Spinal cord (tissue), 10 donors: ENCODE measurements at regions not wholly inside any gene's neighbourhood (a gene's known extent, or its start where the extent isn't known, plus 50 kb on each side); places are given as distances from the start of the nearest gene placed in this dataset. TPM values are rescaled to one million over a fixed set of nuclear protein-coding genes. Genes with fewer than 3 reads are reported as not detected.

Experiments
- DNase-seq, 6 donors: peaks; one replicate each; pipeline versions ENCODE4 v3.0.0 to v3.0.0-alpha.2; 2013 to 2015; ENCODE audit warnings: low spot score in 6 of 6, low read depth in 4 of 6
- H3K27ac ChIP-seq: one replicate; pipeline ENCODE4 v1.5.1; 2013; ENCODE audit warnings: low read depth, low read length, control low read depth
- H3K27me3 ChIP-seq: one replicate; pipeline ENCODE4 v1.6.1; 2013; ENCODE audit warnings: low read length; ENCODE audit not compliant: control insufficient read depth, insufficient read depth
- H3K36me3 ChIP-seq: one replicate; pipeline ENCODE4 v1.6.1; 2013; ENCODE audit warnings: low read length; ENCODE audit not compliant: control insufficient read depth, insufficient read depth
- H3K4me1 ChIP-seq: one replicate; pipeline ENCODE4 v1.6.1; 2013; ENCODE audit warnings: low read length; ENCODE audit not compliant: control insufficient read depth, insufficient read depth
- H3K4me3 ChIP-seq: one replicate; pipeline ENCODE4 v1.5.1; 2013; ENCODE audit warnings: low read depth, low read length, control low read depth
- H3K9me3 ChIP-seq: one replicate; pipeline ENCODE4 v1.6.1; 2013; ENCODE audit warnings: low read length; ENCODE audit not compliant: control insufficient read depth, insufficient read depth
- WGBS: methylation state at CpG from one replicate; pipeline ENCODE4 v1.1.5; 2013; ENCODE audit warnings: missing lambda C conversion rate; ENCODE audit not compliant: insufficient coverage; 5-methylcytosine and 5-hydroxymethylcytosine counted together
- small RNA-seq: library from RNA; depleted of rRNA; stranded (forward); fragments of <200 nt; gene quantifications from one replicate; pipeline ENCODE3, GENCODE V24; 2014; ENCODE audit warnings: low replicate concordance
- donor health status: healthy.

- H3K9me3 ChIP-seq: no peaks in the 10 kb centered on the region
- no peak overlapping the region for H3K4me3 ChIP-seq
- no peaks in the 10 kb centered on the region for H3K27me3 ChIP-seq
- no peak for DNase-seq
- no peaks in the 10 kb centered on the region for H3K4me1 ChIP-seq
- no peaks in the 10 kb centered on the region for H3K36me3 ChIP-seq
- WGBS: 100% methylated on average over 1 of the region's 8 CpGs
- H3K27ac ChIP-seq: no peak overlapping the region
Observed at GRCh38 chr18:22872900-22873537, 60.1 kb upstream of the RBBP8 start.

GRCh38 chr18:22879293-22879692 lies 53.8 kb upstream of the RBBP8 start:
- Histone ChIP-seq H3K9me3 (no peaks in the 10 kb centered on the region), H3K4me1 (no peaks in the 10 kb centered on the region), H3K27me3 (no peaks in the 10 kb centered on the region), H3K27ac (no peak overlapping the region), H3K4me3 (no peak overlapping the region), H3K36me3 (no peaks in the 10 kb centered on the region)
- WGBS: 71% methylated on average over 1 of the region's 3 CpGs
- DNase-seq: no peak

GRCh38 chr18:22882084-22882483 lies 51.0 kb upstream of the RBBP8 start:
- H3K27me3 ChIP-seq: no peaks in the 10 kb centered on the region
- DNase-seq: no peak
- H3K4me3 ChIP-seq: no peak overlapping the region
- no peak overlapping the region for H3K27ac ChIP-seq
- no peaks in the 10 kb centered on the region for H3K9me3 ChIP-seq
- H3K36me3 ChIP-seq: no peaks in the 10 kb centered on the region
- no peaks in the 10 kb centered on the region for H3K4me1 ChIP-seq

GRCh38 chr18:22883179-22883578 lies 49.9 kb upstream of the RBBP8 start:
- H3K27me3 ChIP-seq: no peaks in the 10 kb centered on the region
- H3K36me3 ChIP-seq: no peaks in the 10 kb centered on the region
- no peaks in the 10 kb centered on the region for H3K4me1 ChIP-seq
- DNase-seq: no peak
- no peak overlapping the region for H3K4me3 ChIP-seq
- H3K27ac ChIP-seq: no peak overlapping the region
- H3K9me3 ChIP-seq: no peaks in the 10 kb centered on the region
- WGBS: no CpG with 5 or more reads among the region's 2 CpGs

Small RNA genes in the stretch of these regions (small RNA-seq; reads per million reads assigned to genes)
- not detected for gene RNU6-1032P
